ENCODE measurements at regions not wholly inside any gene's neighbourhood (a gene's known extent, or its start where the extent isn't known, plus 50 kb on each side); places are given as distances from the start of the nearest gene placed in this dataset.

GRCh38 chr3:67318162-67318561 is 320.1 kb downstream of the KBTBD8 start:
- H3K4me3 ChIP-seq (ENCODE audit: low read depth, low read length) = no peak overlapping the region
- TF ChIP-seq, protein P1, sequence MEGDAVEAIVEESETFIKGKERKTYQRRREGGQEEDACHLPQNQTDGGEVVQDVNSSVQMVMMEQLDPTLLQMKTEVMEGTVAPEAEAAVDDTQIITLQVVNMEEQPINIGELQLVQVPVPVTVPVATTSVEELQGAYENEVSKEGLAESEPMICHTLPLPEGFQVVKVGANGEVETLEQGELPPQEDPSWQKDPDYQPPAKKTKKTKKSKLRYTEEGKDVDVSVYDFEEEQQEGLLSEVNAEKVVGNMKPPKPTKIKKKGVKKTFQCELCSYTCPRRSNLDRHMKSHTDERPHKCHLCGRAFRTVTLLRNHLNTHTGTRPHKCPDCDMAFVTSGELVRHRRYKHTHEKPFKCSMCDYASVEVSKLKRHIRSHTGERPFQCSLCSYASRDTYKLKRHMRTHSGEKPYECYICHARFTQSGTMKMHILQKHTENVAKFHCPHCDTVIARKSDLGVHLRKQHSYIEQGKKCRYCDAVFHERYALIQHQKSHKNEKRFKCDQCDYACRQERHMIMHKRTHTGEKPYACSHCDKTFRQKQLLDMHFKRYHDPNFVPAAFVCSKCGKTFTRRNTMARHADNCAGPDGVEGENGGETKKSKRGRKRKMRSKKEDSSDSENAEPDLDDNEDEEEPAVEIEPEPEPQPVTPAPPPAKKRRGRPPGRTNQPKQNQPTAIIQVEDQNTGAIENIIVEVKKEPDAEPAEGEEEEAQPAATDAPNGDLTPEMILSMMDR (IDR thresholded peaks at IDR 0.05; ENCODE audit: control insufficient read depth, extremely low read depth, insufficient read depth) = no peak
- DNase-seq (ENCODE audit: low read depth) = no peak

- DNase-seq (ENCODE audit: low read depth) = no peak
- H3K4me3 ChIP-seq (ENCODE audit: low read depth, low read length) = no peak overlapping the region
- TF ChIP-seq, protein P1 (IDR thresholded peaks at IDR 0.05; ENCODE audit: control insufficient read depth, extremely low read depth, insufficient read depth) = no peak
These were observed 326.4 kb downstream of the KBTBD8 start for GRCh38 chr3:67324554-67324953.
